Caki2 (cell line): ENCODE measurements at regions not wholly inside any gene's neighbourhood (a gene's known extent, or its start where the extent isn't known, plus 50 kb on each side); places are given as distances from the start of the nearest gene placed in this dataset.

Experiments used
- DNase-seq: peaks from one replicate; pipeline ENCODE4 v3.0.0-alpha.2; 2015; ENCODE audit warnings: low read depth
- in situ Hi-C: cut with HindIII; loops from 2 replicates; pipeline ENCODE4 v1.10.0; 2016; ENCODE audit warnings: low sequenced_read_pairs, low pct_unique_long_range_greater_than_20kb, mixed read lengths

DNA sequence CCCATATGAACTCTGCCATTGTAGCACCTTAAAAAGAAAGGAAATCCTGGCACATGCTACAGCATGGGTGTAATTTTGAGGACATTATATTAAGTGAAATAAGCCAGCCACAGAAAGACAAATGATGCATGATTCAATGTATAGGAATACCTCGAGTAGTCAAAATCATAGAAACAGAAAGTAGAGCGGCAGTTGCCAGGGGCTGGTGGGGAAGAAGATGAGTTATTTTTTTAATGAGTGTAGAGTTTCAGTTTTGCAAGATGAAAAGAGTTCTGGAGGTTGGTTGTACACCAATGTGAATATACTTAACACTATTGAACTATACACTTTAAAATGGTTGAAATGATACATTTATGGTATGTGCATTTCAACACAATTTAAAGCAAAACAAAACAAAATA, 133.0 kb downstream of the ZDHHC21 start:
- in situ Hi-C loops = no loop called here
- no peak for DNase-seq

DNA sequence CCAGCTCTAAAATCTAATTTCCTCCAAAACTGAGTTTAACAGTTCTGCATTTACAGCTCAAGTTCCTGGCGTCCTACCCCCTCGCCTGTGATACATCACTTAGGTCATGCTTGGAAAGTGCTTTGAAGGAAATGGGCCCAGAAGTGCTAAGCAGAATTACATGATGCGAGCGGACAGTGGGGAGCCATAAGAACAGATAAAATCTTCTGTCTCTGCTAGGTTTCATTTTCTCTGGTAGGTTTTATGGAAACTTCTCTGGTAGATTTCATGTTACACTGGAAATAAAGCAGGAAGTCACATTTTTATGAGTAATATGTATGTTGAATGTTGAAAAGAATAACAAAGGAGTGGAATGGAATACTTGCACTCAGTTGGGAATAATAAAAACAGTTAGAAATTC, 138.3 kb downstream of the ZDHHC21 start:
- in situ Hi-C loops = no loop called here

DNA sequence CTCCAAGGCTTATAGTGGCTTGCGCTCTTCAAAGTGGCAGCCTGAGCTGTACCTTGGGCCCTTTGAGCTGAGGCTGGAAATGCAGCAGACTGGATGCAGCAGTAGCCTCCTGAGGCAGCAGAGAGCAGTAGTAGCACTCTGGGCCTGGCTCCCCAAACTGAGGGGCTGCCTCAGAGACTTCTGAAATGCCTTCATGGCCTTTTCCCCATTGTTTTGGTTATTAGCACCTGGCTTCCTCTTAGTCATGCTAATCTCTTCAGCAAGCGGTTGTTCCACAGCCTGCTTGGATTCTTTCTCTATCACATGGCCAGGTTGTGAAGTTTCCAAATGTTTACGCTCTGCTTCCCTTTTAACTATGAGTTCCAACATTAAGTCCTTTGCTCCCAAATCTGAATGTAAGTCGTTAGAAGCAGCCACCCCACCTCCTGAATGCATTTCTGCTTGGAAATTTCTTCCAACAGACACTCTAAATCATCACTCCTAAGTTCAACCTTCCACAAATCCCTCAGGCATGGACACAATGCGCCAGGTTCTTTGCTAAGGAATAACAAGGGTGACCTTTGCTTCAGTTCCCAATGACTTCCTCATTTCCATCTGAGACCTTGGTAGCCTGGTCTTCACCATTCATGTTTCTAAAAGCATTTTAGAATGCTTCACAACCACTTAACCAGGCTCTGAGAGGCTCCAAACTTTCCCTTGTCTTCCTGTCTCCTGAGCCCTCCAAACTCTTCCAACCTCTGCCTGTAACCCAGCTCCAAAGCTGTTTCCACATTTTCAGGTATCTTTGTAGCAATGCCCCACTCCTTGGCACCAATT, 145.8 kb downstream of the ZDHHC21 start:
- in situ Hi-C loops = no loop called here
- DNase-seq = no peak

More for the DNA sequence above, 138.3 kb downstream of the ZDHHC21 start:
- DNase-seq = no peak

DNA sequence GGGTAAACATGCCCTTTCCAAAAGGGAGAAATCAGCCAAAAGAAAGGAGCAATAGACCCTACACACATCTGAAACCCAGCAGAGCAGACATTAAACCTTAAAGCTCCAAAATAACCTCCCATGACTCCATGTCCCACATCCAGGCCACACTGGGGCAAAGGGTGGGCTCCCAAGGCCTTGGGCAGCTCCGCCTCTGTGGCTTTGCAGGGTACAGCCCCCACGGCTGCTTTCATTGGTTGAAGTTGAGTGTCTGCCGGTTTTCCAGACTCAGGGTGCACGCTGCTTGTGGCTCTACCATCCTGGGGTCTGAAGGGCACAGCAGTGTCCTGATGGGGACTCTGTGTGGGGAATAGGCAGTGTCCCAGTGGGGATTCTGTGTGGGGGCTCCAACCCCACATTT, 146.5 kb downstream of the ZDHHC21 start:
- no peak for DNase-seq
- in situ Hi-C loops = no loop called here

DNA sequence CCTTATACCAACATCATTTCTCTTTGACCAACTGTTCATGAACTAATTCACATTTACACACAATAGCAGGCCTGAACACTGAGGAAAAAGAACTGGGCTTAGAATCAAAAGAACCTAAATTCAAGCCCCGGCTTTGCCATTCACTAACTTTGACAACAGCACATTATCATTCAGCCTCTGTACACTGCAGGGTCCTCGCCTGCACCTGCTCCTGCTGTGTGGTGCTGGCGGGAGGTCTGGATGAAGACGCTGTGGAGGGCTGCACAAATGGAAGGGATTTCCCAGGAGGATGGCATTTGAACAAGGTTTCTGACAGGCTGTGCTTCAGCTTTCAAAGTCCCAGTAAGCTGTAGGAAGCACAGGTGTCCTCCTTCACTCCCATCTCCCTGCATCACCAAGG, 151.2 kb downstream of the ZDHHC21 start:
- in situ Hi-C loops = no loop called here
- no peak for DNase-seq

DNA sequence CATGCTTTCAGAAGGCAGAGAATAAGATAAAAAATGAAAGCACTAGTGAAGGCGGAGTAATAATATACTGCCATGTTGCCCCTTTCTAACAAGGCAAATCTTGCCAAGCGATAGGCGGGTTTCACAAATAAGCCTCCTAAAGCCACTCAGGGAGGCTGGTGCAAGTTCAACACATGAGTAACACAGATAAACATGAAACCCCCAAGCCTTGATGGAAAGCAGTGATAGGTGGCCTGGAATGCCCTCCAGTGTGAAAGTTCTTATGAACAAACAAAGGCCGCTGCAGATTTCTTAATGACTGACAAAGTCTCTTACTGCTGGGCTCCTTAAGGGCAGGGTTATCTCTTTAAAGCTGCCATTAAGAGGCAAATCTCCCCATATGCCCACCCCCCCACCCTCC, 154.7 kb downstream of the ZDHHC21 start:
- in situ Hi-C loops = no loop called here
- DNase-seq = no peak

DNA sequence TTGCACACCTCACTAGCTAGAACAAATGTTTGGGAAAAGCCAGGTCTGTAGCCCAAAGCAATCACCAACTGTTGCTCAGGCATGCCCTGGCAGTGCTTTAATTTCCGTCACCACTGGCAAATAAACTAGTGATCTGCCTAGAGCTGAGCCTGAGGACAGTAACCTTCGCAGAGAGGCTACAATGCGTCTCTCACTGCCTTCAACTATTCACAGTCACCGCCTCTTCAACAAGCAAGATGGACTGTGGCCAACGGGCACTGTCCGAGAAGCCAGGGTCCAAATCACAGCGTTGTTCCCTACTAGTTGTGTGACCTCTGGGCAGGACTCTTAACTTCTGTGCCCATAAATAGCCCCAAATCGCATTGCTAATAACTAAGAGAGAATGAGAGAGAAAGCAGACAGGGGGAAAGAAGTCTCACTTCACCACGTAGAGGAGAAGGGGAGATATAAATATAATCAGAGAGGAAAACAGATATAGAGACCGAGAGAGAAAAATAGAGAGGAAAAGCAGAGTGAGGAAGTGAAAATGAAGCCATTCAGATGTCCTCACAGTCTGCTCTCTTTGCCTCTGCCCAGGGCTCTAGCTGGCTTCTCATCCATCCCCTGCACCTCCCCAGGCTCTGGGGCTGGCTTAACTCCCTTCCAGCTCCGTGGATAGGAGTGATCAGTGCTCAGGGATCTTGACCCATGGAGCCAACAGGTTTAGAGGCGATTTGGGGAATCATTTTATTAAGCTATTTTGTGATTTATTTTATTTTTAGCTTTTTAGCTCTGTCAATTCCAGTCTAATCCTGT, 157.9 kb downstream of the ZDHHC21 start:
- DNase-seq = no peak
- in situ Hi-C loops = no loop called here

DNA sequence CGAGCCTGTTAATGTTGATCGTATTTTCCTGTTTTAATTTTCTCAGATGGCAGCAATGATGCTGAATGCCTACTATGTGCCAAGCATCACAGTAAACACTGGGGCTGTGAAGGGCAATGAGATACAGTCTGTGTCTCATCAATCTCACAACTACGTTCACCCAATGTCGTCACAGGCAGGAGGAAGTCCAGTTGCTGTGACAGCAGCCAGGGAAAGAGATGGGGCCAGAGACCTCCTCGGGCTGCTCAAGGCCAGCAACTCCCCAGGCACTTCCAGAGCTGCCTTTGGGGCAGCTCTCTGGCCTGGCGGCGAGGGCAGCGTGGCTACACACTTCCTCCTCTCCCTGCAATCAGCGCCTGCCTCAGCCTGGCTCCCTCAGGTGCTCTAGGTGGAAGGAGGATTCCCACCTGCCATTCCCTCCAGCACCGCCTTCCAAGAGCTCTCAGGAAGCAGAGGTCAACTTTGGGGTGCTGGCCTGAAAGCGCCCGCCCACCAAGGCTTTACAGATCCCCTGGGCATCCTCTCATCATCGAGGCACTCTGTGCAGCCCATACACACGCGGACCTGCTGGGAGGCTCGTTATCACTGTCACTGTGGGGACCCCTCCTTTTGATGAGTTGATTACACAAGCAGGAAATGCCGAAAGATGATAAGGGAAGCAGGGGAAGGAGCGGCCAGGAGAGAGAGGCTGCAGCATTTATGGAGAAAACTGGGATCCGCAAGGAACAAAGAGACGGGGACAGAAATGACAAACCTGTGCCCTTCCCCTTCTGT, 159.2 kb downstream of the ZDHHC21 start:
- in situ Hi-C loops = no loop called here
- DNase-seq = no peak

DNA sequence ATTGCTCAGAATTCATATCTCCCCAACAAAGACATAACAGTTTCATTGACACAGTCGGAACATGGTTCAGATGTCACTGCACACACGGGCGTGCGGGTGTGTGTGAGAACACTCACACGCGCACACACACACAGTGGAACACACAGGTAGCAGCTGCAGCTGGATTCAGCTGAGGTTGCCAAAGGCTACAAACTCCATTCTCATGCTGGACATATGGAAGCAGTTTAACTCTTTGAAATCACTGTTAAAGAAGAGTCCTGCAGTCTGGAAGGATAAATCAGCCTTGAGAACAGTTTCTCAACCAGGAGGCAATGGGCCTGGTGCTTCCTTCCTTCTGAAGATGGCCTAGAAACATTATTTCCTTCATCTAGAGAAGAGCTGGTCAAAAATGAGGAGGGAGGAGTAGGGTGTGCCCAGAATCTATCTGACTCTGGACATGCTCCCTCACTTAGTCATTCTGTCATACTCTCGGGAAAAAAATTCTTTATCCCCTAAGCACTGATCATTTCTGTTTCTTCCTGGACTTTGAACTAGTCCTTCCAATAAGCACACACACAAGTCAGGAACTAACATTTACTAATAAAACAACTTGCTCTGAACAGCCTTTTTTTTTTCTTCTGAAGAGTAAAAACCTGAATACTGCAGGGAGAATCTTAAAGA, 160.6 kb downstream of the ZDHHC21 start:
- no peak for DNase-seq
- in situ Hi-C loops = no loop called here

DNA sequence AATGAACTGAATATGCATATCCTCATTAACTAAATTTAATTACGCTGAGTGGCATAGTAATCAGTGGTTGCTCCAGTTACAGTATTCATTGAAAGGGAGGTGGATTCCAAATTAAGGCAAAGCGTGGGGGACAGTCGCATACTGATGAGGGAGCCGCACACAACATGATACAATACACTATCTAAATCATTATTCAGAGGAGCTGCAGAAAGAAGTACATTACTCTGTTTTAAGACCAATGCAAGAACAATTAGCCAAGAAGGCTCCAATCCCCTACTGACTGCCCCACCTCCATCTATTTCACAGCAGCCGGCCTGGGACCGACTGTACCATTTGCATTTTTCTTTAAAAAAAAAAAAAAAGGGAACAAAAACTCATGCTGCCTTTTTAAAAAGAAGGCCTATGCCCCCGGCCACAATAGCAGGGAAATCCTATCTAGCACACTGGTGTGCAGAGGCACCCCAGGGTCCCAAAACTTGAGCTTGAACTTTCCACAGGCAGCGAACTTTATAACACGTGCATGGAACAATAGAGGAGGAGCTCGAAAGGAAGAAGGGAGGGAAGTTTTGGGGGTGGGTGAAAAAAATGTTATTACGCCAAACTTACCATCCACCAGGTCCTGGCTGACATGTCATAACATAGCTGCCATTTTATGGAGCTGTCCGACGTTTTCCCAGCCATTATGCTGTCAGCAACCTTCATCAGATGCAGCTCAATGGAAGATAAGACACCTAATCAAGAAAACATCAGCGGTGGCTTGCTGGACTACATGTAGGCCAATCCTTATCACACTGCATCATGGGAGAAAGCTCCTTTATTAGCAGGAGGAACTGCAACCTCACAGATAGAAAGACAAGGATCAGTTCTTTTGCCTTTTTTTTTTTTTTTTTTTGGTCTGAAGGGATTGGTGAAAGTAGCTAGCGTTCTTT, 161.6 kb downstream of the ZDHHC21 start:
- no peak for DNase-seq
- in situ Hi-C loops = no loop called here

DNA sequence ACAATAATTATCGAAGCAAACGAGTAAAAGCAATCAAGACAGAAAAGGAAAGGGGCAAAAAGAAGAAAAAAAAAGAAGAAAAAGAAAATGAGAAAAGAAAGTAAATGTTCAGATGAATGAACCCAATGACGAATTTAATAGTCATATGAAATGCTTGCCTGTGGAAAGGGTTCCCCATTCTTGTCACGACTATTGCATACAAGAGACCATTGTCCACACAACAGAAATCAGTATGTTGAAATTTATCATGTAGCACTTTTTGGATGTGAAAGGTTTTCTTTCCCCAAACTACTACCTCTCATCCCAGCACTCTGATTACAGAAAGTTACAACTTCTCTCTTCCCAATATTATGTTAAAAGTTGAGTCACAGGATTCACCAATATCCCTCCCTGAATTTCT, 162.4 kb downstream of the ZDHHC21 start:
- in situ Hi-C loops = no loop called here
- DNase-seq = no peak

DNA sequence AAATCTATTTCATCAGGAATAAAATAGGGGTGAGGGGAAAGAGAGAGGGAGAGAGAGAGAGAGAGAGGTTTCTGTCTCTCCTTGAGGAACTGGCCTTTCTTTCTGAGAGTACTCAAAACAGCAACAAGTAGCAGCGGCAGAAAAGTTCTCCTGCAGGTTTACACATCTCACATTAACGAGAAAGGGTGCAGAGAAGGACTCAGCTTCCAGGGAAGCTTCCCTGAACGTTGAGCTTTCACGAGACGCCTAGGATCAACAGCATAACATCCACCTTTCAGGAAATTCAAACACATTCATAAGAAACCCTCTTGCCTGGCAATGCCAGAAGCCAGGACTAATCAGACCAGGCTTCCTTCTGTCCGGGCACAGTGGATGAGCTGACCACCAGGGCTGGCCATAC, 162.9 kb downstream of the ZDHHC21 start:
- in situ Hi-C loops = no loop called here
- no peak for DNase-seq

DNA sequence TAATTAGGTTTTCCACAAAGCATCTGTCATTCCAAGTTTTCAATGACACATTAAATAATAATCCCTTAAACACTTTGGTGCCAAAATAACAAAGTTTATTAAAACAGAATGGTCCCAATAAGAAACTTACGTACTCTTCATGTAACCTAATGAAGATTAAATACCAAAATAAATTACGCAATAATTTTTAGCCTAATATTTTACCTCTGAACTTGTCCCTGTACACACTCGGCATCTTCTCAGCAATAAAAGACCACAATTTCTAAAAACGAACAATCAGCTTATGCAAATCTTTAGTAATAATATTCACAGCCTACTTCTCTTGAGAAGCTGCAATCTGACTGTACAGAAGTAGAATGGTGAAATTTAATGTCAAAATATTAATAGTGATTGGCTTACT, 163.6 kb downstream of the ZDHHC21 start:
- no peak for DNase-seq
- in situ Hi-C loops = no loop called here

DNA sequence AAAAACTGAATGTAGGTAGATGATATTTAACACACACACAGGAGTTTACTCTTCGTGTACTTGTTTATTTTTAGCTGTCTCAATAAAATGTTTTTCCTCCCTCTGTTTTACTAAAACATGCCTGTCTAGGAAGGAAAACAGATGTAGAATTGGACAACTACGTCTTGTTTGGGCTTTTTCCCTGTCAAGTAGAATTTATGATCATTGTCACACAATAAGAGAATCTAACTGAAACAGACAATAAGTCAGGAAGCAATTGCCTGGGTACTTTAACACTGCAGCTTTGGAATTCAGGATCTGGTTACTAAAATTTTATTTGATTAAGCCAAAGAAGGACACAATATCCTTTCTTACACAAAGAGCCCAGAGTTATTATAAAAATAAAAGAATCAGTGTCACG, 164.2 kb downstream of the ZDHHC21 start:
- in situ Hi-C loops = no loop called here
- no peak for DNase-seq

DNA sequence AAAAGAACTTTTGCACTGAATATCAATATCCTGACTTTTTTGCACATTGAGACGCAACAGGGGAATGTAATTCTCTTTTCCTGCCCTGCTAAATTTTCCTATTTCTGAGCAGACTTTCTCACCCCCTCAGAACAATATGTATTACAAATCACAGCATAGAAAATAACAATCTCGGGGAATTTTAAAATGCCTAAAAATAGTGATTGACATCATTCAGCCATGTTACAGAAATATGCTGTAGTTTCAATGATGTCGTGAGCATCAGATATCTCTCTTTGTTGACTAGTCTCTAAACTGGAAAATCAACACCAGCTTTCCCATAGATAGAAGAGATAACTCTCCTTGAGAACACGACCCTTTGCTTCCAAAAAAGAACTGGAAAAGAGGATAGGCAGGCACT, 166.7 kb downstream of the ZDHHC21 start:
- in situ Hi-C loops = no loop called here
- no peak for DNase-seq

DNA sequence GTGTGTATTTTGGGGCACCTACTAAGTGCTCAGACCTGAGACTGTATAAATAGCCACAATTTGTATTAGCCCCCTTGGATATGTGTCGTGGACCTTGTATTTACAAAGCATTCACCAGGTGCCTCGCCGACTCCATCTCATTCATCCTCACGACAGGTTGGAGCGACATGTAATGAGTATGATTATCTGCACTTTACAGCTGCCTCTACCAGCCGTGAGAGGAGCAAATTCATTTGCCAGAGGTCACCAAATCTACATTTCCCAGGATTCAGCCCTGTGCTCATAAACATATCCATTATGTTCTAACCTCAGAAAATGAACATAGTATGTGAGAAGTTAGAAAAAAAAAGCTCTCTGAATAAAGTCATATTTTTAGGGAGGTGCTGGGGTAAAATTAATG, 167.4 kb downstream of the ZDHHC21 start:
- DNase-seq = no peak
- in situ Hi-C loops = no loop called here

DNA sequence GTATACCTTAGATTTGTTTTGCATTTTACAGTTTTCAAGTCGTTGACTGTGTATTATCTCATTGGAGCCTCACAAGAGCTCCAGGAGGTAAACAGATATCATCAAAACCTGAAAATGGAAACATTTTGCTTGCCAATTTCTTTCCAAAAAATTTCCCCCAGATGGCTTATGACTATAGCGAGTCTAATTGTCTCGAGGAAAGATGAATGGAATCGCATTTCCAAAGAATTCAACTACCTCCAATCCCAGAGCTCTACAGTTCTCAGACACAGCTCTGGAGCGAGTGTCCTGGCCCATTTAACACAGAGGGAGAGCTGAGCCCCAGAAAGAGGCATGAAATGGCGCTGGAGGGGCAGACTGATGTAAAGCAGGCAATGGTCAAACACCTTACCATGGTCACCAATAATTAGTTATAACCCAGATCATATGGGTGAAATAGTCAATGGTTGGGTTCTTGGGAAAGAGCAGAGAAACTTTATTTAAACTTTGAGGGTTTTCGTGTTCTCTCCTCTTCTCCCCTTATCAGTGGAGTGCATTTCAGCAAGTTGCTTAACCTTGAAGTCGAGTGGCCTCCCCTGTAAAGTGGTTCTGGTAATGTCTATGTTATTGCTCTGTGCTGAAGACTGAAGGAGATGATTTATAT, 168.2 kb downstream of the ZDHHC21 start:
- no peak for DNase-seq
- in situ Hi-C loops = no loop called here
